HCT116 (cell line): ENCODE measurements at regions not wholly inside any gene's neighbourhood (a gene's known extent, or its start where the extent isn't known, plus 50 kb on each side); places are given as distances from the start of the nearest gene placed in this dataset.

Experiments used
- ATAC-seq: fragments of 200-7000 bp; cut with Tn5 transposase; 2 replicates; pipeline ENCODE4 v1.9.1; 2020; ENCODE audit warnings: mild to moderate bottlenecking, moderate library complexity
- BruUV-seq: library from RNA; stranded (reverse); fragments of 400-500 nt; replicated peaks from 2 replicates; lab custom pipeline; 2021; lab: Mats Ljungman, UMichigan
- CTCF ChIA-PET: fragments of 300-600 bp; sonication (Branson Sonifier 250); formaldehyde crosslinking; loops from one replicate; lab custom pipeline; 2021; ENCODE audit warnings: antibody characterized with exemption; lab: Charles Lee
- POLR2A ChIA-PET: fragments of 300-600, 350-600 bp; sonication (Branson Sonifier 250); formaldehyde crosslinking; loops from one replicate; lab custom pipeline; 2021; ENCODE audit warnings: antibody characterized with exemption; lab: Charles Lee
- RAD21 ChIA-PET, 2 experiments: fragments of 300-600 bp; sonication (Branson Sonifier 250); formaldehyde crosslinking; loops; one replicate each; lab custom pipeline; 2023; ENCODE audit warnings: low total read pairs in 2 of 2; ENCODE audit not compliant: uncharacterized antibody in 2 of 2, unreplicated experiment in 2 of 2, low non-redundant PET in 1 of 2; lab: Charles Lee
- DNase-seq: peaks from one replicate; pipeline ENCODE4 v3.0.0-alpha.2; 2010; ENCODE audit warnings: low read depth, low spot score
- H2AFZ ChIP-seq: fragments of 200-600 bp; shearing (Covaris generic), sonication (generic); 2 replicates; pipeline ENCODE4 v1.6.1; 2017; ENCODE audit warnings: low read depth, mixed run types, mixed read lengths, antibody characterized with exemption, low read length; ENCODE audit not compliant: poor library complexity, severe bottlenecking
- H3K27ac ChIP-seq: 2 replicates; pipeline ENCODE4 v1.5.1; 2012; ENCODE audit warnings: low read depth, low read length
- H3K27me3 ChIP-seq: fragments of 200-600 bp; sonication (generic); 2 replicates; pipeline ENCODE4 v1.6.1; 2016; ENCODE audit warnings: mixed run types, low read length, mixed read lengths; ENCODE audit not compliant: insufficient read depth
- H3K36me3 ChIP-seq, 2 experiments: fragments of 200-500 bp in 1 of 2; fragments of 200-600 bp in 1 of 2; sonication (Bioruptor generic) in 1 of 2; sonication (generic) in 1 of 2; 2 replicates each; pipeline versions ENCODE4 v1.5.1 to v1.6.1; 2014 to 2016; ENCODE audit warnings: low read length in 2 of 2, inconsistent platforms in 1 of 2, mixed read lengths in 1 of 2, mixed run types in 1 of 2; ENCODE audit not compliant: insufficient read depth in 2 of 2, control insufficient read depth in 1 of 2
- H3K4me1 ChIP-seq, 2 experiments: fragments of 200-600 bp in 1 of 2; sonication (generic) in 1 of 2; 2 replicates each; pipeline versions ENCODE4 v1.5.1 to v1.6.1; 2012 to 2017; ENCODE audit warnings: low read length in 2 of 2, inconsistent platforms in 1 of 2, mild to moderate bottlenecking in 1 of 2, mixed read lengths in 1 of 2, mixed run types in 1 of 2, moderate library complexity in 1 of 2; ENCODE audit not compliant: insufficient read depth in 2 of 2, control insufficient read depth in 1 of 2
- H3K4me2 ChIP-seq: fragments of 200-600 bp; sonication (generic); 2 replicates; pipeline ENCODE4 v1.6.1; 2017; ENCODE audit warnings: mixed run types, low read length, mixed read lengths
- H3K4me3 ChIP-seq, 2 experiments: fragments of 200-600 bp in 1 of 2; sonication (generic) in 1 of 2; replicated peaks in 1 of 2; 2 replicates each; pipeline ENCODE4 v1.5.1; 2011 to 2016; ENCODE audit warnings: low read length in 2 of 2, control low read depth in 1 of 2, low read depth in 1 of 2, mild to moderate bottlenecking in 1 of 2, mixed read lengths in 1 of 2, mixed run types in 1 of 2
- H3K79me2 ChIP-seq: fragments of 200-600 bp; sonication (generic); 2 replicates; pipeline ENCODE4 v1.6.1; 2017; ENCODE audit warnings: mild to moderate bottlenecking, mixed run types, low read length, moderate library complexity, mixed read lengths; ENCODE audit not compliant: insufficient read depth
- H3K9ac ChIP-seq: fragments of 200-600 bp; sonication (generic); 2 replicates; pipeline ENCODE4 v1.6.1; 2016; ENCODE audit warnings: low read length, mixed read lengths
- H3K9me2 ChIP-seq: fragments of 200-600 bp; sonication (generic), shearing (Covaris generic); 2 replicates; pipeline ENCODE4 v1.6.1; 2017; ENCODE audit warnings: mixed run types, mild to moderate bottlenecking, moderate library complexity; ENCODE audit not compliant: insufficient read depth
- H3K9me3 ChIP-seq, 2 experiments: fragments of 200-500 bp in 1 of 2; fragments of 200-600 bp in 1 of 2; sonication (Bioruptor generic) in 1 of 2; sonication (generic) in 1 of 2; 2 replicates each; pipeline ENCODE4 v1.6.1; 2014 to 2017; ENCODE audit warnings: low read length in 2 of 2, mixed read lengths in 2 of 2, inconsistent platforms in 1 of 2, low read depth in 1 of 2, mild to moderate bottlenecking in 1 of 2, mixed run types in 1 of 2, moderate library complexity in 1 of 2; ENCODE audit not compliant: control insufficient read depth in 1 of 2, insufficient read depth in 1 of 2
- H4K20me1 ChIP-seq: fragments of 200-600 bp; sonication (generic), shearing (Covaris generic); 2 replicates; pipeline ENCODE4 v1.6.1; 2017; ENCODE audit warnings: mixed run types, mild to moderate bottlenecking, moderate library complexity; ENCODE audit not compliant: insufficient read depth
- ATF3 ChIP-seq: IDR thresholded peaks from 2 replicates; pipeline ENCODE4 v1.6.1; 2012
- EGR1 ChIP-seq: IDR thresholded peaks from 2 replicates; pipeline ENCODE4 v1.6.1; 2012; ENCODE audit warnings: low read depth
- EZH2phosphoT487 ChIP-seq: fragments of 200-600 bp; IDR thresholded peaks from 2 replicates; pipeline ENCODE4 v1.6.1; 2018; ENCODE audit warnings: antibody characterized with exemption, borderline replicate concordance
- FOSL1 ChIP-seq: IDR thresholded peaks from 2 replicates; pipeline ENCODE4 v1.6.1; 2012; ENCODE audit warnings: low read depth
- POLR2AphosphoS5 ChIP-seq: IDR thresholded peaks from 2 replicates; pipeline ENCODE4 v1.6.1; 2011; ENCODE audit warnings: mild to moderate bottlenecking, low read depth, low read length, moderate library complexity
- RAD21 ChIP-seq: IDR thresholded peaks from 2 replicates; pipeline ENCODE4 v1.6.1; 2012; ENCODE audit warnings: low read depth, mild to moderate bottlenecking
- SRF ChIP-seq: IDR thresholded peaks from 2 replicates; pipeline ENCODE4 v1.6.1; 2012; ENCODE audit warnings: low read depth
- YY1 ChIP-seq: IDR thresholded peaks from 2 replicates; pipeline ENCODE4 v1.6.1; 2011; ENCODE audit warnings: low read length, low read depth, moderate library complexity, mild to moderate bottlenecking; ENCODE audit not compliant: insufficient replicate concordance; ENCODE audit errors: extremely low read depth
- ZNF274 ChIP-seq: fragments of 200-500 bp; sonication (Bioruptor generic); IDR thresholded peaks from 2 replicates; pipeline ENCODE4 v1.6.1; 2014; ENCODE audit warnings: mild to moderate bottlenecking, low read depth, low read length, inconsistent platforms
- intact Hi-C: fragments of 100-400 bp; cut with micrococcal nuclease; formaldehyde crosslinking; loops from 2 replicates; pipeline ENCODE4 v1.10.0; 2022

DNA sequence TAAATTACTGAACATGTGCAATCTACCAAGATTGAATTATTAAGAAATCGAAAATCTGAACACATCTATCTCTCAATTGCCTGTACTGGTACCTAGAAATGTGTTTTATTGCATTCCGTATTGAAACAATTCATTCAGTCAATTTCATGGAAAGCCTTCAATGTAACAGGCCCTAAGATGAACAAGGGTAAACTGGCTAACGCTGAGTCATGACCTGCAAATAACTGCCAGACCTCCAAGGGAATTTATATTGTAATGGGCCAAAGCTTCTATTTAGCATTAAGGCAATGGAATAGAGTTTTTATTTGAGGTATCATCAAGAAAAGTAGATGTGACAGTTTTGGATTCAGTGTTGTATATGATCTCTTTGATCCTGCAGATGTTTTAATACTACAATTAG, 49.9 kb upstream of the CD36 start:
- ChIA-PET POLR2A (no interaction called here), RAD21 (no interaction called here), CTCF (no interaction called here)
- TF ChIP-seq EGR1 (no peak), EZH2phosphoT487 (no peak), FOSL1 (no peak), RAD21 (no peak), ATF3 (no peak), POLR2AphosphoS5 (no peak), ZNF274 (no peak), SRF (no peak), YY1 (no peak)
- H3K4me3 ChIP-seq: no peak overlapping the region
- H3K9me3 ChIP-seq: no peaks in the 10 kb centered on the region
- H3K4me1 ChIP-seq: peaks cover 0 to 5% of the 10 kb centered on the region in 2 experiments; a peak in 1 of 4 replicates
- no peak overlapping the region for H3K9ac ChIP-seq
- H2AFZ ChIP-seq: no peak overlapping the region
- no peaks in the 10 kb centered on the region for H3K79me2 ChIP-seq
- H3K9me2 ChIP-seq: no peaks in the 10 kb centered on the region
- no peak overlapping the region for H3K4me2 ChIP-seq
- H3K27me3 ChIP-seq: no peaks in the 10 kb centered on the region
- H4K20me1 ChIP-seq: no peaks in the 10 kb centered on the region
- no peak for DNase-seq
- H3K27ac ChIP-seq: no peak overlapping the region
- intact Hi-C loops: no loop called here
- H3K36me3 ChIP-seq: no peaks in the 10 kb centered on the region
- ATAC-seq: no peak
- BruUV-seq: no TSS peak
